Stimulated activated CD8-positive, alpha-beta memory T cell treated with anti-CD3 and anti-CD28 coated beads, Interleukin-7, amount 100 ng/mL, for 48 hours (primary cell): ENCODE measurements at regions not wholly inside any gene's neighbourhood (a gene's known extent, or its start where the extent isn't known, plus 50 kb on each side); places are given as distances from the start of the nearest gene placed in this dataset.
A peak's percentile ranks its signal among the peaks of the same experiment; 100 is the strongest.

Experiments
- DNase-seq, 2 donors: peaks; one replicate each; pipeline ENCODE4 v3.0.0-alpha.2; 2020; ENCODE audit warnings: low read depth in 1 of 2; ENCODE audit errors: extremely low read depth in 1 of 2

GRCh38 chr7:94054130-94054529 lies 50.0 kb upstream of the BET1 start:
- no peak for DNase-seq

GRCh38 chr7:94055963-94056362 lies 51.8 kb upstream of the BET1 start:
- no peak for DNase-seq

DNA sequence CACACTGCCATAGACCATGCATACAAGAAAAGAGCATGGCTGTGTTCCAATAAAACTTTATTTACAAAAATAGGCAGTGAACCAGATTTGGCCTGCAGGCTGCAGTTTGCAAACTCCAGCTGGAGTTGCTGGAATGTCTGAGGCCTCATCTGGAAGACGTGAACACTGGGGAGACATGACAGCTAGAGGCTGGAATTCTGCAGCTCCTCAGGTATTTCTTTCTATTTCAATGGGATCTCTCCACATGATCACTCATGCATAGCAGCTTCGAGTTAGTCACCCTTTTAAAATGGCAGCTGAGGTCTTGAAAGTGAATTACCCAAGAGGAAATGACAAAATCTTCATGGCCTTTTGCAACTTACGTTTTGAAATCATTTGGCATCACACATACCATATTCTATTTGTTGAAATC lies 52.6 kb upstream of the BET1 start:
- DNase-seq: no peak

DNA sequence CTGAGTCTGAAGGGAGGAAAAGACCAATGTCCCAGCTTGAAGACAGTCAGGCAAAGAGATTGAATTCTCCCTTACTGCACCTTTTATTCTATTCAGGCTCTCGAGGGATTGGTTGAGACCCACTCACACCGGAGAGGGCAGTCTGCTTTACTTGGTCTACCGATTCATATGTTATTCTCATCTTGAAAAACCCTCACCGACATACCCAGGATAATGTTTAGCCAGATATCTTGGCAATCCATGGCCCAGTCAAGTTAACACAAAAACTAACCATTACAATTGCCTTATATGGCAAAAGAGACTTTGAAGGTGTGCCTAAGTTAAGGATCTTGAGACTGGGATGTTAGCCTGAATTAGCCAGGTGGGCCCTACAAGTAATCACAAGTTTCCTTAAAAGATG lies 53.8 kb upstream of the BET1 start:
- no peak for DNase-seq

DNA sequence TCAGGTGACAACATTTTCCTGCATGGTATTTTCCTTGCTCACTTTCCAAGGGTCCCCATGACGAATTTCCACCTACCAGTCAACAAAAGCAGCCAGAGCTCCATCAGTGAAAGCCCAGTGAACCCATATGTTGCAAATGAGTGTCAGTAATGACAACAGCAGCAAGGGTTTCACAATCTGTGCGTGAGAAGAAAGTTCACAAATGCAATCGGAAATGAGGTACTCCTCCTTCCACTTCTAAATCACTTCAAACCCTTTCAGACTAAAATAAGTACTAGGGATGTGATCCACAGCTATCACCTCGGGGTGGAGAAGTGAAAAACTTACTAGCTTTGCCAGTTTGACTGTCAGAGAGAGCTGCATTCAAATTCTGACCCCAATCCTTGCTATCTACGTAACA lies 55.6 kb upstream of the BET1 start:
- no peak for DNase-seq

GRCh38 chr7:94060752-94061151 lies 56.6 kb upstream of the BET1 start:
- no peak for DNase-seq

DNA sequence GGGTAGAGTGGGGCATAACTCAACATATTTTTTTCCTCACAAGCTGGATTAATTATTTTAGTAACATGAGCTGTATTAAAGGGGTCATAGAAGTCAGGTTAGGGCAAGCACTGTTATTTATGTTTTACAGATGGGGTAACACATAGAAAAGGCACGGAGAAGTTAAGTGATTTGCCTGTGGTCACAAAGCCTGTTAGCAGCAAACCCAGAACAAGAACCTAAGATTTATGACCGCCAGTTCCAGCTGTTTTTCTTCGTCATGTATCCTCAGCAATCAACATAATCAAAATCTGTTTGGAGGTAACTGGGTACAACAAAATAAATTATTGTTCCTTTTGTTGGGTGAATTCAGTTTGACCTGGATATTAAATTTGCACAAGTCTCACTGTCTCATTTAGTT lies 57.2 kb upstream of the BET1 start:
- no peak for DNase-seq

GRCh38 chr7:94062372-94062771 lies 58.2 kb upstream of the BET1 start:
- DNase-seq: no peak

GRCh38 chr7:94064541-94065191 lies 60.5 kb upstream of the BET1 start:
- no peak for DNase-seq

DNA sequence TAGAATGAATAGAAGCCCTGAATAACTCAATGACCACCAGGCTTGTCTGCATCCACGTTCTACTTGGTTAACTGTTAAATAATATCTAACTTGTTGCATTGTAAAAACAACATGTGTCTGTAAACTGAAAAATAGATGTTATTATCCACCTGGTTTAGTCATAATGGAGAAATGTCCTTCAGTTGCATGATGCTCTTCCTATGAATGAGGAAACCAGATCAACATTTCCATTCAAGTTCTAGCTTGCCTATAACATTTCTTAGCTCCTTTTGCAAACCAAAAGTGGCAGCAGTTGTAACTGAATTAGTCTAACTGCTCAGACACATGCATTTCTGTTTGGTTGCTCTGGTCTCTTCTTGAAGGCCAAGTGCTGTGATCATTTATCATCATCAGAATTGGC lies 62.9 kb upstream of the BET1 start:
- no peak for DNase-seq

- DNase-seq: no peak
Measured at GRCh38 chr7:94067506-94067905, 63.4 kb upstream of the BET1 start.

DNA sequence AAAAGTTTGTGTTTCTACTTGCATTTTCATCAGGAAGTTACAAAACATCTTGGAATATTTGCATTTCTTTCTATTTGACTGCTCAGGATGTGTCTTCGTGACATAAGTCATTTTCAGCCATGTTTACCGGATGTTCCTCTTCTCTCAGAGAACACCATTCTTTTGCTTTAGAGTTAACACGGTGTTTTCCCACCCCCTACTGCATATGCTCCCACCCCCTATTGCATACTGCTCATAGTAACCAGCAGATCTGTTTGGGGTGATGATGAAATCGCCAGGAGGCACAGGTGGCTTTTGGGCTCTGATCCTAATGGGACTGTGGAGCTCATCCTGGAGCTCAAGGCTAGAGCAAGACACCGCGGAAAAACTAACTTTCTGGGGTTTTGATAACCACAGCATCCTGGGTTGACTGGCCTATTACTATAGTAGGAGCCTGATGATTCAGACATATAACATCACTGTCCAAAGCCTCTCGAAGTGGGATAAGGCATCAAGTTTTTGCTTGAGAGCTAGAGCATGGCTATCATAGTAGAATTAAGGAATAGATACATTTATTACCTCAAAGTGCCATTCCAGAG lies 65.1 kb upstream of the BET1 start:
- no peak for DNase-seq

DNA sequence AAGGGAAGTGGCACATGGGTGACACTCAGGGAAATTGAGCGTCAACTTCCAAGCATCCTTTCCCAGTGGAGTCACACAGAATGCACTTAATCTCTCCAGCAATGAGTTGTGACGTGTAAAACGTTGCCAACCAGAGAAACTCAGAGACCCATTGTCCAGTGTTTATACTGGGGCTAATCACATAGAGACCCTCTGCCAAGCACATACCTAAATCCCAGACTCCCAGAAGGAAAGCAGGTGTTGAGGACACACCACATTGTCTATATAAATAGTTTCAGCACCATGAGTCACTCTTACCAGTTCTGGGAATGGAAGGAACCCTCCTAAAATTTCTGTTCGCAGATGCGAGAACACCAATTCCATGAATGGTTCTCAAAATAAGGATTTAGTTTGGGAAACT lies 76.4 kb upstream of the BET1 start:
- no peak for DNase-seq

- DNase-seq: no peak
Measured at GRCh38 chr7:94082126-94082525, 78.0 kb upstream of the BET1 start.

DNA sequence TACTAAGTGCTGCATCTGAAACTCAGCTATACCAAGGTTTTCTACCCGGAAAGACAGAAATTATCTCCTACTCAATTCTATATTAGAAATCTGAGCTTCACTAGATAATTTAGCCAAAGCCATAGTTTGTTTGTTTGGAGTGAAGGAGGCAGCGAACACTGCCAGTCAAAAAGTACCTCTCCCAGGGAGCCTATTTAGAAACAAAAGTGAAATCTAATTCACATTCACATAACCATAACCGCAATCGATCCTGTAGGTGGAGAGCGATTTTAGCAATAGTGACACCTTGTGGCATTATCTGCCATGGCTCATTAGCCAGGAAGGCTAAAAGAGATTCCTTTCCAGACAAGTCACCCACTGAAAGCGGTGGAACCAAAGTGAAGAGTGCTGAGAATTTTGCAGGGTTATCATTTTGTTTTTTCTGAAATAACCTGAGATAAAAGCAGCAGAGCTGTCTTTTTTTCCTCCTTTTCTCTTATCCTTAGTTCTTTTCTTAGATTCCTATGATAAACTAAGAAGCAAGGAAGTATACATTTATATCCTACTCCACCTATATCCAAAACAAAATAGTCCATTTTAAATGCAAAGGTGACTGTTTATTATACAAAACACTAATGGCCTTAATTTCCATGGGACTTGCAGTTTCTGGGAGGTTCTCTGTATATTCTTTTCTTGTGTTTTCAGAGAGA lies 83.7 kb upstream of the BET1 start:
- peak in 1 of 2 donors; percentile 14 for DNase-seq

DNA sequence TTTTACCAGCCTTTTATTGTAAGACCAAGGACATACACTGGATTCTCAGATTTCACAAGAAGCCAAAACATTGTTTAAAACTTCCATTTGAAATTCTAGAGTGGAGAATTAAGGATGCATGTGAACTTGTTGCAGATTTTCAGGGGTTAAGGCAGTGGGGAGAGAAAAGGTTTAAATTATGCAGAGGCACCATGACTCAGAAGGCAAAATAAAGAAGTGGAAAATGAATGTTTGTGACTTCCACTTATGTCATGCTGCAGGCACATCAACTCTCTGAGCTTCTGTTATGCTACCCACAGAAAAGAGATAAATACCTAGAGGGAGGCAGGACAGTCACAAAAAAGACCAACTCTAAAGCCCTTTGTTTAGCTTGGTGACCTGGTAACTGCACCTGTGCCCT lies 84.4 kb upstream of the BET1 start:
- DNase-seq: no peak

DNA sequence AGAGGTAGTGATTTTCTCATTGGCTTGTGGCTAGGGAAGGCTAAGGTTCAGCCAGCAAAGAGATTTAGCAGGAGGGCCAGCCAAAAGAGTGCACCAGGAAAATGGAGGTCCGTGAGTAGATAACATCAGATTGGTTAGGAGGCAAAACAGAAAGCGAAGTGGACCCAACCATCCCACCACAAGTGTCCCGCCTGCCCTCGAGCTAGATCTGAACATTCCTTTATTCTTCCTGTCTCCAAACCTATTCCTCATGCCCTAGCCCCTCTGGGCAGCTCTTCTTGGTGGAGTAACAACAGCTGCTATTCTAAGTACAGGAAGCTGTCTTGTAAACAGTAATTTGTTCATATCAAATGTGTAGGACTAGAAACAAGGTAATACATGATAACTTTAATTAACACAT lies 85.7 kb upstream of the BET1 start:
- DNase-seq: no peak

DNA sequence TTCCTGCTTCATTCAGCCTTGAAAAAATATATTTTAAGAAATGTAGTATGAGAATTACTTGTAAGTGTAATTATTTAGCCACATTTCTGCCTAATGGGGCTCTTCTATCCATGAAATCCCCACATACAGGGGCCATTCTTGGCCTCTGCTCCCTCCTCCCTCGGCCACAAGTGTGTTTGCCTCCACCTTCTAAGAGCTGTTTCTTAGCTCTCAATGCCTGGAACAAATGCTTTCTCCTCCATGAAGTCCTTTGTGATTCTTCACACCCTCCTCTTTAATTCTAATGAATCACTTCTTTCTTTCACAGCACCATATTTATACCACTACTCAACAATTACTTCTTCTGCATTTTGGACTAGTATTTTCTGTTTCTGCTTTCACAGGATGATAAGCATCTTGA lies 88.8 kb upstream of the BET1 start:
- no peak for DNase-seq

DNA sequence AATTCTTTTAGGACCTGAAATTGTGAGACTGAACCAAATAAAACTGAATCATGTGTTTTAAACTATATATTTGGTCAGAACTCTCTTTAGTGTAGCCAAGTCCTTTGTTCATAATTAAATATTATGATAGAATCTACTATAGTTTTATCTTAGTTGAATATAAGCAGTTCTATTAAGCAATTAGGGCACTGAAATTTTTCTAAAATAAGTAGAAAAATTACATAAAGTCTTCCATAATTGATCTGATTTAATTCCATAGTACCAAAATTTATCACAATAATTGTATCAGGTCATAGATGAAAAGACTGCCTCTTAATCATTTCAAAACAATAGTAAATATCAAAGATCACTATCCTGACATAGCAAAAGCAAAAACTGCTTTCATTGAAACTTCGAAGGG lies 90.1 kb upstream of the BET1 start:
- no peak for DNase-seq

DNA sequence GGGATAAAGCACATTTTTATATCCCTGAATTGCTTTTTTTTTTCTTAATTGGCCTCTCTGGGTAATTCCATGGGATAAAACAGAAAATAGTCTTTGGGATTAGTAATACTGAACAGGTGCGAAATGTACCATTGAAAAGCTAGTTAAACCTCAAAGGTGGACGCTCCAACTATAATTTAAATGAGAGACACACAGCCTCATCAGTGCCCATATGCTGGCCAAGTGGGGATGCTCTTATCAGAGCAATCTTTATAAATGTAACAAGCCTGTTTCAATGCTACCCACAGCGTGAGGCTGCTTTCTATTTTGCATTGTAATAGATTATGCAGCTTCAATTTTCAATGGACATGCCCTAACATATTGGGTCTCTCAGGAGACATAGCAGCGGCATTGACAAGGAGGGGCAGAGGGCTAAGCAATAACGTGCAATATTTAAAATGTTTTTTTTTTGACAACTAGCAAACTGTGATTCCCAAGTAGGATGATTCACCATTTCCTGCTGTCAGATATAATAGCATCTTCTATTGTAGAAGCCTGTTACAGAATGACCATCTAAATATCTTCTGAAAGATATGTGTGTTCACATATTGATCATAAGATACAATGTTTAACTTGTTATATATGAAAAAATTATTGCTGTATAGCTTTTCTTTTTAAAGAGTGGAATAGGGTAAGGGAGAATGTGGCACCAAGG lies 91.3 kb upstream of the BET1 start:
- no peak for DNase-seq

GRCh38 chr7:94099679-94100078 lies 95.5 kb upstream of the BET1 start:
- no peak for DNase-seq
